T-cell (primary cell): ENCODE measurements at regions not wholly inside any gene's neighbourhood (a gene's known extent, or its start where the extent isn't known, plus 50 kb on each side); places are given as distances from the start of the nearest gene placed in this dataset.

Source experiments
- ATAC-seq, 4 experiments: fragments of 200-7000 bp in 3 of 4; fragments of 150-1000 bp in 1 of 4; cut with Tn5 transposase; replicated peaks in 1 of 4; 1 replicate in 3 of 4; 2 replicates in 1 of 4; pipeline ENCODE4 v1.10.0; 2021; ENCODE audit warnings: moderate library complexity in 3 of 4, mild to moderate bottlenecking in 2 of 4, moderate number of reproducible peaks in 1 of 4
- CTCF ChIA-PET, 2 donors: fragments of 300-600 bp; sonication (Branson Sonifier 250); formaldehyde crosslinking; loops; one replicate each; lab custom pipeline; 2022; ENCODE audit warnings: antibody characterized with exemption in 2 of 2; lab: Charles Lee
- POLR2A ChIA-PET, 2 donors: fragments of 300-600 bp; sonication (Branson Sonifier 250); formaldehyde crosslinking; loops; one replicate each; lab custom pipeline; 2022; ENCODE audit warnings: antibody characterized with exemption in 2 of 2; lab: Charles Lee
- DNase-seq, 35 experiments: peaks; one replicate each; pipeline versions ENCODE4 v3.0.0 to v3.0.0-alpha.2; 2013 to 2023
- H3K27ac ChIP-seq: one replicate; pipeline ENCODE4 v1.5.1; 2013; ENCODE audit warnings: low read length
- H3K27me3 ChIP-seq, 2 experiments: replicated peaks in 1 of 2; 1 replicate in 1 of 2; 2 replicates in 1 of 2; pipeline versions ENCODE4 v1.6.1 to v1.7.0; 2013; ENCODE audit warnings: low read length in 1 of 2, mixed read lengths in 1 of 2; ENCODE audit not compliant: control insufficient read depth in 2 of 2, insufficient read depth in 2 of 2; ENCODE audit errors: extremely low read depth in 1 of 2
- H3K36me3 ChIP-seq, 2 donors: 1 replicate in 1 of 2; 2 replicates in 1 of 2; pipeline versions ENCODE4 v1.6.1 to v1.7.0; 2013; ENCODE audit warnings: low read length in 1 of 2; ENCODE audit not compliant: control insufficient read depth in 2 of 2, insufficient read depth in 1 of 2; ENCODE audit errors: extremely low read depth in 1 of 2
- H3K4me1 ChIP-seq, 2 experiments: 1 replicate in 1 of 2; 2 replicates in 1 of 2; pipeline versions ENCODE4 v1.6.1 to v1.7.0; 2013; ENCODE audit warnings: low read length in 2 of 2, mixed read lengths in 1 of 2; ENCODE audit not compliant: insufficient read depth in 2 of 2, control insufficient read depth in 1 of 2; ENCODE audit errors: extremely low read depth in 1 of 2
- H3K4me3 ChIP-seq, 2 donors: 1 replicate in 1 of 2; 2 replicates in 1 of 2; pipeline versions ENCODE4 v1.5.1 to v1.7.0; 2013; ENCODE audit warnings: mild to moderate bottlenecking in 2 of 2, low read length in 1 of 2, moderate library complexity in 1 of 2; ENCODE audit not compliant: control insufficient read depth in 1 of 2; ENCODE audit errors: extremely low read depth in 1 of 2
- H3K9me3 ChIP-seq: 2 replicates; pipeline ENCODE4 v1.7.0; 2013
- H3K27ac Mint-ChIP-seq, 2 donors: one replicate each; pipeline ENCODE4 v1.8.0; 2020 to 2021; ENCODE audit warnings: mild to moderate bottlenecking in 2 of 2, mixed read lengths in 2 of 2
- H3K27me3 Mint-ChIP-seq, 2 donors: one replicate each; pipeline ENCODE4 v1.8.0; 2021 to 2022; ENCODE audit warnings: mixed read lengths in 2 of 2
- H3K36me3 Mint-ChIP-seq: one replicate; pipeline ENCODE4 v1.8.0; 2021; ENCODE audit warnings: mixed read lengths
- H3K4me1 Mint-ChIP-seq, 3 donors: one replicate each; pipeline ENCODE4 v1.8.0; 2020 to 2022; ENCODE audit warnings: mixed read lengths in 3 of 3, mild to moderate bottlenecking in 1 of 3
- H3K4me3 Mint-ChIP-seq, 3 donors: one replicate each; pipeline ENCODE4 v1.8.0; 2020 to 2022; ENCODE audit warnings: mild to moderate bottlenecking in 3 of 3, mixed read lengths in 3 of 3, moderate library complexity in 3 of 3
- H3K9me3 Mint-ChIP-seq, 3 donors: one replicate each; pipeline ENCODE4 v1.8.0; 2020 to 2022; ENCODE audit warnings: mixed read lengths in 3 of 3
- WGBS: methylation state at CpG from one replicate; pipeline ENCODE4 v1.1.5; 2013; ENCODE audit warnings: missing lambda C conversion rate; ENCODE audit not compliant: insufficient coverage; 5-methylcytosine and 5-hydroxymethylcytosine counted together

GRCh38 chr2:57386305-57386704, 660.3 kb upstream of the VRK2 start:
- Histone ChIP-seq H3K4me1 (no peaks in the 10 kb centered on the region), H3K36me3 (no peaks in the 10 kb centered on the region), H3K4me3 (no peak overlapping the region), H3K27me3 (no peaks in the 10 kb centered on the region), H3K27ac (no peak overlapping the region), H3K9me3 (no peaks in the 10 kb centered on the region)
- H3K27ac Mint-ChIP-seq = no peak overlapping the region
- ATAC-seq = no peak
- POLR2A ChIA-PET = no interaction called here
- CTCF ChIA-PET = no interaction called here
- no peaks in the 10 kb centered on the region for H3K4me1 Mint-ChIP-seq
- DNase-seq = no peak
- no peaks in the 10 kb centered on the region for H3K27me3 Mint-ChIP-seq
- no peaks in the 10 kb centered on the region for H3K36me3 Mint-ChIP-seq
- H3K4me3 Mint-ChIP-seq = no peak overlapping the region
- H3K9me3 Mint-ChIP-seq = peaks cover 28 to 46% (median 29%) of the 10 kb centered on the region in 3 donors

- Mint-ChIP-seq H3K27me3 (no peaks in the 10 kb centered on the region), H3K4me3 (no peak overlapping the region), H3K4me1 (no peaks in the 10 kb centered on the region), H3K9me3 (peaks cover 20 to 49% (median 25%) of the 10 kb centered on the region in 3 donors), H3K27ac (no peak overlapping the region), H3K36me3 (no peaks in the 10 kb centered on the region)
- no peak for ATAC-seq
- Histone ChIP-seq H3K4me3 (no peak overlapping the region), H3K27ac (no peak overlapping the region), H3K27me3 (no peaks in the 10 kb centered on the region), H3K9me3 (no peaks in the 10 kb centered on the region), H3K36me3 (no peaks in the 10 kb centered on the region), H3K4me1 (no peaks in the 10 kb centered on the region)
- WGBS = 40% methylated on average over 8 of the region's 9 CpGs
- CTCF ChIA-PET = no interaction called here
- DNase-seq = no peak
- POLR2A ChIA-PET = no interaction called here
These were observed 650.1 kb upstream of the VRK2 start for GRCh38 chr2:57396355-57397098.

- ATAC-seq = no peak
- Histone ChIP-seq H3K4me1 (no peaks in the 10 kb centered on the region), H3K27ac (no peak overlapping the region), H3K36me3 (no peaks in the 10 kb centered on the region), H3K27me3 (no peaks in the 10 kb centered on the region), H3K9me3 (no peaks in the 10 kb centered on the region), H3K4me3 (no peak overlapping the region)
- WGBS = 89% methylated on average over 9 of the region's 20 CpGs
- no peak for DNase-seq
- H3K4me3 Mint-ChIP-seq = no peak overlapping the region
- no peak overlapping the region for H3K27ac Mint-ChIP-seq
- H3K9me3 Mint-ChIP-seq = peaks cover 20 to 42% (median 23%) of the 10 kb centered on the region in 3 donors
- no peaks in the 10 kb centered on the region for H3K27me3 Mint-ChIP-seq
- CTCF ChIA-PET = interaction anchor here in 1 of 2 donors (0.6 kb wide), 1 partner anchor 752 kb away, joined by 3 read pairs; no protein-coding TSS in a partner anchor
- H3K4me1 Mint-ChIP-seq = no peaks in the 10 kb centered on the region
- H3K36me3 Mint-ChIP-seq = no peaks in the 10 kb centered on the region
- POLR2A ChIA-PET = no interaction called here
These were observed 648.9 kb upstream of the VRK2 start for GRCh38 chr2:57397550-57398360.

GRCh38 chr2:57399057-57399456, 647.5 kb upstream of the VRK2 start:
- no peaks in the 10 kb centered on the region for H3K4me1 Mint-ChIP-seq
- H3K27me3 Mint-ChIP-seq = no peaks in the 10 kb centered on the region
- H3K36me3 ChIP-seq = no peaks in the 10 kb centered on the region
- H3K36me3 Mint-ChIP-seq = no peaks in the 10 kb centered on the region
- H3K9me3 Mint-ChIP-seq = peaks cover 20 to 42% (median 22%) of the 10 kb centered on the region in 3 donors
- H3K9me3 ChIP-seq = no peaks in the 10 kb centered on the region
- no peak overlapping the region for H3K4me3 ChIP-seq
- H3K27me3 ChIP-seq = no peaks in the 10 kb centered on the region
- no peak for ATAC-seq
- CTCF ChIA-PET = no interaction called here
- H3K4me3 Mint-ChIP-seq = no peak overlapping the region
- POLR2A ChIA-PET = no interaction called here
- no peaks in the 10 kb centered on the region for H3K4me1 ChIP-seq
- WGBS = no CpG with 5 or more reads among the region's 5 CpGs
- no peak overlapping the region for H3K27ac Mint-ChIP-seq
- DNase-seq = no peak
- H3K27ac ChIP-seq = no peak overlapping the region

- no peak overlapping the region for H3K4me3 ChIP-seq
- H3K9me3 ChIP-seq = no peaks in the 10 kb centered on the region
- no peak for ATAC-seq
- no peaks in the 10 kb centered on the region for H3K4me1 Mint-ChIP-seq
- H3K4me1 ChIP-seq = no peaks in the 10 kb centered on the region
- no peak for DNase-seq
- no peak overlapping the region for H3K27ac ChIP-seq
- no CpG with 5 or more reads among the region's 2 CpGs for WGBS
- H3K4me3 Mint-ChIP-seq = no peak overlapping the region
- no peaks in the 10 kb centered on the region for H3K36me3 ChIP-seq
- ChIA-PET CTCF (interaction anchor here in 1 of 2 donors (0.6 kb wide), 1 partner anchor 43 kb away, joined by 4 read pairs; no protein-coding TSS in a partner anchor), POLR2A (no interaction called here)
- no peaks in the 10 kb centered on the region for H3K27me3 ChIP-seq
- no peaks in the 10 kb centered on the region for H3K27me3 Mint-ChIP-seq
- no peaks in the 10 kb centered on the region for H3K36me3 Mint-ChIP-seq
- H3K9me3 Mint-ChIP-seq = peaks cover 11 to 27% (median 11%) of the 10 kb centered on the region in 3 donors
- no peak overlapping the region for H3K27ac Mint-ChIP-seq
These were observed 644.5 kb upstream of the VRK2 start for GRCh38 chr2:57402096-57402495.

GRCh38 chr2:57402755-57403154, 643.9 kb upstream of the VRK2 start:
- H3K27me3 Mint-ChIP-seq = no peaks in the 10 kb centered on the region
- H3K4me1 ChIP-seq = no peaks in the 10 kb centered on the region
- H3K4me1 Mint-ChIP-seq = no peaks in the 10 kb centered on the region
- H3K27me3 ChIP-seq = no peaks in the 10 kb centered on the region
- H3K27ac Mint-ChIP-seq = no peak overlapping the region
- ATAC-seq = no peak
- H3K27ac ChIP-seq = no peak overlapping the region
- H3K4me3 Mint-ChIP-seq = no peak overlapping the region
- H3K4me3 ChIP-seq = no peak overlapping the region
- H3K9me3 Mint-ChIP-seq = peaks cover 11 to 26% (median 11%) of the 10 kb centered on the region in 3 donors
- CTCF ChIA-PET = no interaction called here
- no peaks in the 10 kb centered on the region for H3K9me3 ChIP-seq
- WGBS = no CpG with 5 or more reads among the region's 1 CpG
- no peaks in the 10 kb centered on the region for H3K36me3 Mint-ChIP-seq
- POLR2A ChIA-PET = no interaction called here
- H3K36me3 ChIP-seq = no peaks in the 10 kb centered on the region
- no peak for DNase-seq
